Posterior vena cava (tissue), 2 donors: ENCODE measurements at regions not wholly inside any gene's neighbourhood (a gene's known extent, or its start where the extent isn't known, plus 50 kb on each side); places are given as distances from the start of the nearest gene placed in this dataset.
"Not testable (repeated sequence)": the region's sequence is repeated elsewhere in the genome, so short reads cannot be mapped to it uniquely, and the experiment has no call there.

Experiments
- DNase-seq: peaks from one replicate; pipeline ENCODE4 v3.0.0-alpha.2; 2020; ENCODE audit warnings: low spot score
- intact Hi-C, 2 donors: fragments of 100-400 bp; cut with DNase I; formaldehyde crosslinking; loops; one replicate each; pipeline versions ENCODE4 v1.14.1 to v1.14.2; 2022 to 2023
- donor health status: DM: yes; HTN: yes; CAD: no.
- donor health status: DM: yes; HTN: yes; CAD: no.

DNA sequence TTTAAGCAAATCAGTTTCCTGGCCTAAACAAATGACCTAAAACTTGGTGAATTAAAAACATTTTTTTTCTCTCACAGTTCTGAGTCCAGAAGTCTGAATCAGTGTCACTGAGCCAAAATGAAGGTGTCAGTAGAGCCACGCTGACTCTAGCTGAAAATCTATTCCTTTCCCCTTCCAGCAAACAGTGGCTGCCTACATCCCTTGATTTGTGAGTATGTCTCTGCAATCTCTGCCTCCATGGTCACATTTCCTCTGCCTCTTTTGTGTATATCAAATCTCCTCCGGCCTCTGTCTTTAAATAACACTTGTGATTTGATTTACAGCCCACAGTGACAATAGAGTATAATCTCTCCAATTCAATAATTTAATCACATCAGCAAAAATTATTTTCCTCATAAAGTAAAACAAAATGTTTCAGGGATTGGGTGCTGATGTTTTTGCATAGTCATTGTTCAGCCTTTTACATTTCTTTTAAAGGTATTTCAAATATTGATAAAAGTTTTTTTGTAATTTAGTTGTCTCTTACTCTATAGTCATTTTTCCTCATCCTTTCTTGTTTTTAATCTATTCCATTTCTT lies 1715.4 kb downstream of the BRINP3 start:
- intact Hi-C loops, result no loop called here
- DNase-seq, result no peak

GRCh38 chr1:188763541-188763940 lies 1714.1 kb downstream of the BRINP3 start:
- intact Hi-C loops, result no loop called here
- DNase-seq, result no peak

DNA sequence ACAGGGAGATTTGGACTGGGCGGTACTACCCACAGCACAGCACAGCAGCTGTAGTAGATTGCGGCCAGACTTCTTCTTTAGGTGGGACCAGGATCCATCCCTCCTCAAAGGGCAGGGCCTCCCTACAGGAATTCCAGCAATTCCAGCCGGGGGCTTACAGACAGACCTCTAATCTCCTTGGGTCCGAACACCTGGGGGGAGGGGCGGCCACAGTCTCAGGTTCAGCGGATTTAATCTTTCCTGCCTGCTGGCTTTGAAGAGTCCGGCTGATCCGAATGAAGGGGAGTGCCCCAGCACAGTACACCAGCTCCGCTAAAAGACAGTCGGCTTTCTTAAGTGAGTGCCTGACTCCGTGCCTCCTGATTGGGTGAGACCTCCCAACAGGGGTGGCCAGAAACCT lies 1708.5 kb downstream of the BRINP3 start:
- DNase-seq, result peak; percentile 57
- intact Hi-C loops, result no loop called here

GRCh38 chr1:188769936-188770335 lies 1707.7 kb downstream of the BRINP3 start:
- no peak for DNase-seq
- intact Hi-C loops, result no loop called here

DNA sequence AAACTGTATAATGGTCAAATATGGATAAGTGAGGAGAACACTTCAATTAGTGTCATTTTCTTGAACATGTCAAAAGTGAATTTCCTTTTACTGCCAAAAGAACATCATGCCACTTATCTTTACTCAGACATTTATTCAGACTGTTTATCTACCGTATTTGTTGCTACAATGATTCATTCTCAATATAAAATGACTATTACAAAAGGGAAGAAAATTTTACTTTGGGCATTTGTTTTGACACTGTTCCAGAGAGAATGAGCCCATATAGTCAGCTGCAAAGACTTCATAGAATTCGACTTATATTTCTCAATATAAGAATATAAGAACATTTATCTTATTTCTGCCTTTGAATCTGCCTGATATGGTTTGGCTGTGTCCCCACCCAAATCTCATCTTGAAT lies 1699.1 kb downstream of the BRINP3 start:
- intact Hi-C loops, result no loop called here
- DNase-seq, result no peak

GRCh38 chr1:188782220-188782841 lies 1695.3 kb downstream of the BRINP3 start:
- intact Hi-C loops, result no loop called here
- no peak for DNase-seq

DNA sequence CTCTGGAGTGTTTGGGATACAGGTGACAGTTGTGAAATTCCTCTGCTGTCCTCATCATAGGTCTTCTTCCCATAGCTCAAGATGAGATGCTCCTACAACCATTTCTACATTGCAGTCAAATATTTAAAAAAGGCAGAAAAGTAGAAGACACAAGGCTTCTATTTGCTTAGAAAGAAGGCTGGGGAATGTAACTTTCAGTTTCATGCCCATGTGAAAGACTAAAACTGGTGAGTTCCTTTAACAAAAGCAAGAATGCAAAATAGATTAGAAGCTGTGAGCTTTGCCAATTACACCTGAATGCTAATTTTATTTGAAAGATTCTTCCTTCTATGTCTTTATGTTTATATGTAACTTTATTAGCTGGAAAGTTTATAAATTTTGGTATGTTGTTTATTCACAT lies 1682.7 kb downstream of the BRINP3 start:
- intact Hi-C loops, result no loop called here

GRCh38 chr1:188812153-188812552 lies 1665.5 kb downstream of the BRINP3 start:
- DNase-seq, intact Hi-C loops: not testable (repeated sequence)

More for the DNA sequence above, 1682.7 kb downstream of the BRINP3 start:
- DNase-seq, result no peak

- DNase-seq, intact Hi-C loops: not testable (repeated sequence)
Measured at GRCh38 chr1:188812836-188813573, 1664.7 kb downstream of the BRINP3 start.

DNA sequence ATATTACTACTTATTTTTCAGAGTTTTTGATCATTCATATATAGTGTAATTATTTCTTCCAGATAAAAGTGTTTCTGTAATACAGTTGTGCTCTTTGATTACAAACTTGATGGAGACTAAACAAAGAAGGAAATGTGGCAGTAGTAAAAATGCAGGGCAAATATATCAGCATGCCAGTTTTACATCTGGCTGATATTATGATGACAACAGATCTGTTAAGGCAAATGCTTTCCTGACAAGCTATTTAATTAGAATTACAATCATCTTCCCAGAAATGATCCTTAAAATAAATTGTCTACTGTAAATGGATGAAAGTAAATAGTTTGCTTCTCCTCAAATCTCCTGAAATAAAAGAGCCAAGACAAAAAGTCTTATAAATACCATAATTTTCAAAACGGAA lies 1659.8 kb downstream of the BRINP3 start:
- intact Hi-C loops, result no loop called here
- no peak for DNase-seq

DNA sequence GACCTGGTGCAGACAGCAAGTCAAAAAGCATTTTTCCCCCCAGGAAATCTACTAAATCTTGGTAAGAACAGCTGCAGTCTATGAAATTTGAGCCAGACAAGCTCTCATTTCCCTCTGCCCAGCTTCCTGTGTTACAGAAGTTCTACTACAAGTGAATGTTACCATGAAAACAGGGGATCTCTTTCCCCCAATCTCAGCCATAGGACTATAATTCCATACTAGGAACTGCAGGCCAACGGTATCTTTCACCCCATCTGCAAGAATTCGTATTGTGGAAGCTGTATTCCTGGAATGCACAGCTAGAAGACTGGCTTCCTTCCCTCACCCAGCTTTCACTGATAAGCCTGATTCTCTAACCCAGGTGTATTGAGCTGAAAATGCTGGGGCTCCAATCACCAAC lies 1655.4 kb downstream of the BRINP3 start:
- intact Hi-C loops, result no loop called here

GRCh38 chr1:188825471-188825870 lies 1652.2 kb downstream of the BRINP3 start:
- intact Hi-C loops, result no loop called here
- no peak for DNase-seq

More for the DNA sequence above, 1655.4 kb downstream of the BRINP3 start:
- no peak for DNase-seq

DNA sequence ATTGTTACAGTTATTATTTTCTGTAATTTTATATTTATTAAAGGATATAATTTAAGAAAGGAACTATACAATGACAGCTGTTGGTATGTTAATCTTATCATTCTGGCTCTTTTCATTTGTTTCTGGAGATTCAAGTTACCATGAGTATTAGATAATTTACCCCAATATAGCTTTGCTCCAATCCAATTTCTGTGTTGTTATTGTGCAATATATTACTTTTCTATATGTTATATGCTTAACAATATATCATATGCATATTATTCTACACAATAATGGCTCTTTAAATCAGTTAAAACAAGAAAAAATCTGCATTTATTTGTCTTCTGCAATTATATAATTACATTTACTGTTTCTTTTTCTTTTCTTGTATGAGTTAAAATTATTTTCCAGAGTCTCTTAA lies 1650.9 kb downstream of the BRINP3 start:
- no peak for DNase-seq
- intact Hi-C loops, result no loop called here

- intact Hi-C loops, result no loop called here
- DNase-seq, result no peak
Measured at GRCh38 chr1:188827400-188827799, 1650.3 kb downstream of the BRINP3 start.

DNA sequence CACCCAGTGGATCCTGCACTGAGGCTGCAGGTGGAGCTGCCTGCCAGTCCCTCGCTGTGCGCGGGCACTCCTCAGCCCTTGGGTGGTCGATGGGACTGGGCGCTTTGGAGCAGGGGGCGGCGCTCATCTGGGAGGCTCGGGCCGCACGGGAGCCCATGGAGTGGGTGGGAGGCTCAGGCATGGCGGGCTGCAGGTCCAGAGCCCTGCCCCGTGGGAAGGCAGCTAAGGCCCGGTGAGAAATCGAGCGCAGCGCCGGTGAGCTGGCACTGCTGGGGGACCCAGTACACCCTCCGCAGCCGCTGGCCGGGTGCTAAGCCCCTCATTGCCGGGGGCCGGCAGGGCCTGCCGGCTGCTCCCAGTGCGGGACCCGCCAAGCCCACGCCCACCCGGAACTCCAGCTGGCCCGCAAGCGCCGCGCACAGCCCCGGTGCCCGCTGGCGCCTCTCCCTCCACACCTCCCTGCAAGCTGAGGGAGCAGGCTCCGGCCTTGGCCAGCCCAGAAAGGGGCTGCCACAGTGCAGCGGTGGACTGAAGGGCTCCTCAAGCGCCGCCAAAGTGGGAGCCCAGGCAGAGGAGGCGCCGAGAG lies 1636.5 kb downstream of the BRINP3 start:
- DNase-seq, intact Hi-C loops: not testable (repeated sequence)

GRCh38 chr1:188846468-188846867 lies 1631.2 kb downstream of the BRINP3 start:
- intact Hi-C loops, result no loop called here
- no peak for DNase-seq

GRCh38 chr1:188857526-188858087 lies 1620.1 kb downstream of the BRINP3 start:
- intact Hi-C loops, result no loop called here

GRCh38 chr1:188867614-188868013 lies 1610.0 kb downstream of the BRINP3 start:
- intact Hi-C loops, result no loop called here
- no peak for DNase-seq

More at GRCh38 chr1:188857526-188858087, 1620.1 kb downstream of the BRINP3 start:
- DNase-seq, result no peak

GRCh38 chr1:188871164-188871563 lies 1606.5 kb downstream of the BRINP3 start:
- DNase-seq, result no peak
- intact Hi-C loops, result no loop called here

DNA sequence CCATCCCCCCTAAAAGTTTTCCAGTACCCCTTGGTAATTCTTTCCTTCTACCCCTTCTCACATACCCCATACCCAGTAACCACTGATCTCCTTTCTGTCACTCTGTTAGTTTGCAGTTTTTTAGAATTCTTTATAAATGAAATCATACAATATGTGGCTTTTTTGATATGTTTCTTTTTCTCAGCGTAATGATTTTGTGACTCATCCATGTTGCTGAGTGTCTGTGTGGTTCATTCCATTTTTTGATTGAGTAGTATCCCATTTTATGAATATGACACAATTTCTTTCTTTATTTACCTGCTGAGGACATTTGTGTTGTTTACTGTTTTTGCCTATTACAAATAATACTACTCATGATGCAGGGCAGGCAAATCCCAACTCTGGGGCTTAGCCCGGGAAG lies 1605.3 kb downstream of the BRINP3 start:
- intact Hi-C loops, result no loop called here
- DNase-seq, result no peak
